Fibroblast of peridontal ligament (primary cell): ENCODE measurements at regions not wholly inside any gene's neighbourhood (a gene's known extent, or its start where the extent isn't known, plus 50 kb on each side); places are given as distances from the start of the nearest gene placed in this dataset.
"Not testable (repeated sequence)": the region's sequence is repeated elsewhere in the genome, so short reads cannot be mapped to it uniquely, and the experiment has no call there.

Experiments
- DNase-seq: peaks from one replicate; pipeline ENCODE4 v3.0.0-alpha.2; 2010; ENCODE audit errors: extremely low read depth

GRCh38 chr4:18777190-18777930 is 755.8 kb upstream of the LCORL start:
- no peak for DNase-seq

DNA sequence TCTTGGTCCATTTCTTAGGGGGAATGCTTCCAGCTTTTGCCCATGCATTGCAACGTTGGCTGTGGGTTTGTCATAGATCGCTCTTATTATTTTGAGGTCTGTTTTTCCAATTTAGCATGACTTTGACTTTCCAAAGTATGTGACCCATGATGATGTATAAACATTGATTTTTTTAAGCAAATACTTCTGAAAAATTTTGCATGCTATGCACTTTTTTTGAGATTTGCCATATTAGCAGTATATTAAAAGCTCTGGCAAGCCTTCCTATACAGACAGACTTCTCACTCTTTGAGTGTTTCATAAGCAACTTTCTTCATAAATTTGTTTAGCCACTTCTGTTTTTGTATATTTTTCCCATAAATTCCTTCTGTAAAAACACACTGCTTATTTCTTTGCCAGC is 746.4 kb upstream of the LCORL start:
- no peak for DNase-seq

DNA sequence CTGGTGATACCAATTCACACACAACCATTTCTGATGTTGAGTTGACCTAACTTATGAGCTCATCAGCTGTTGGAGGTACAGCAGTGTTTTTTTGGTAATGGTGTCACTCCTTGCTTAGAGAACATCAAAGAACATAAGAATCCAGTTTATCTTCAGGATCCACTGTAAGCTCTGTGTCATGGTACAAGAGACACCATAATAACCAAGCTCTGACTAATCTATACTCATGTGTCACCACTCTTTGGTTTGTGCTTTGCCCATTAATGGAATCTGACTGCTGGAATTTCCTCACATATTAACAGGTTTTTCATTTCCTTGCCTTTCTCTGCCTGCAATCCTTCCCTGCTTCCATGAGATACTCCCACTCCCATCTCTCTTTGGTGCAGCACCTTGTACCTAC is 735.1 kb upstream of the LCORL start:
- no peak for DNase-seq

- DNase-seq, result no peak
Measured at GRCh38 chr4:18754180-18754579, 732.6 kb upstream of the LCORL start.

- no peak for DNase-seq
Measured at GRCh38 chr4:18751083-18751482, 729.5 kb upstream of the LCORL start.

DNA sequence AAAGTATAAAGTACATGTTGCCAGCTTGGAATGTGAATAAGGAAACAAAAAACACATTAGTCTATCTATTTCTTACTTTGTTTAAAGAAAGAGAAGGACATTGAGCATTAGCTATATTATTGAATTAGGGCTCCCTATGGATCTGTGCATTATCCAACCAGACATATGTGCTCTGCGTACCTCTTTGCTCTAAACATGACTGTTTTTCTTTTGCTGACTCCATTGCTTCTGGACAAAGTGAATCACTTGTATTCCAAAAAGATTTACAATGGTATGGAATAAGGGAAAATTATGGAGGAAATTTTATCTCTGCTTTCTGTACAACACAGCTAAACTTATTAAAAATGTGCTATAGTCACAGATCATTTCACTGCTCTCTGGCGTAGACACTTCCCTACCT is 727.8 kb upstream of the LCORL start:
- DNase-seq, result no peak

- no peak for DNase-seq
Measured at GRCh38 chr4:18736551-18736950, 715.0 kb upstream of the LCORL start.

DNA sequence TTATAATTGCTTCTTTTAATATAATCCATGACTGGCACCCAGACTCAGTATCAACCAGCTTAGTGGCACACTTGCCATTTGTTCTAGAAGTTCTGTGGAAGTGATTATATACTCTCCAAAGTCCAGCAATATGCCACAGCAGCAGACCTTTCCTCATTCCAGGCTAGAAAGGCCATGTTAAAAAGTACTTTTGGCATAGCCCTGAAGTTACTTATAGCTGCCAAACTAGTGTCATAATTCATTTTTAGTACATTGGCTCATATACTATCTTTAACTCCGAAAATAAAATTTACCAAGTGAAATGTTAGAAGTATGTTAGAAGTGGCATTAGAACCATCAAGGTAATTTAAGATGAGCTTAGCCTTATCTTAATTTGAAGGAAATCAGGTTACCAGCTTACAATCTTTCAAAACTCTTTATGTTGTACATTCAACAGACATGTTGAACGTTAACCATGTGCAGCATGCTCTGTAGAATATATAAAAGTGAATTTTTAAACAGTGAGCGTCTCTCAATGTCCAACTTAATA is 714.2 kb upstream of the LCORL start:
- no peak for DNase-seq

DNA sequence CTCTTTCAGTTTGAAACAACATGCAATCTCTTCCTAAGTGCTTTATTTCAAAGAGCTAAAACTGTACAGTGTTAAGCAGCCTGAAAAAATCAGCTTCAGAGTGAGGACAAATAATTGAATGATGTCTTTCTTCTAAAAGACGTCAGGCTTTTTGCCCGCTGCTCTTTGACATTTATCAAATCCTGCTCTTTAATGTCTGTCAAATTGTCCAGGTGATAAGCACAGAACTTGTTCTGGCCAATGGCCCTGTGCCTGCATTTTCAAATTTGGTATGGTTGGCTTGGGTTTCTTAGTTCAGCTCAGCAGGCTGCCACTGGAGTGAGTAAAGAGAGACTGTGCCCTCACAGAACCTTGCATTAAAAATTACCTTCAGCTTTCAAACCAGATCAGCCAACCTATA is 712.9 kb upstream of the LCORL start:
- DNase-seq, result no peak

DNA sequence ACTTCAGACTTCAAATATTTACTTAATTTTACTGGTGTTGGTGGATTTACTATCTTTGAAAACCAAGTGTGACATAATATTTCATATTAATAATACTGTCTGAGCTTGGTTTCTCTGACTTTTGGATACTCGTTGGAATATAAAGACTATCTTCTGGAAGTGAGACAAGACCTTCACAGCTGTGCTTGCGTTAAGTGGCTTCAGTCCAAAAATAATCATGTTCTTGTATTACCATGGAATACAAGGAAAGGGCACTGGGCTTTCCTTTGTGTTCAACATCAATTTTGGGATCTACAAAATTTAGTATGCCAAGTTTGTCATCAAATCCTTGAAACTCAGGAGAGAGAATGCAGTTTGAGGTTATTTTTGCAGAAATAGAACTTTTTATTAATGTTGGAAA is 712.4 kb upstream of the LCORL start:
- DNase-seq, result no peak

DNA sequence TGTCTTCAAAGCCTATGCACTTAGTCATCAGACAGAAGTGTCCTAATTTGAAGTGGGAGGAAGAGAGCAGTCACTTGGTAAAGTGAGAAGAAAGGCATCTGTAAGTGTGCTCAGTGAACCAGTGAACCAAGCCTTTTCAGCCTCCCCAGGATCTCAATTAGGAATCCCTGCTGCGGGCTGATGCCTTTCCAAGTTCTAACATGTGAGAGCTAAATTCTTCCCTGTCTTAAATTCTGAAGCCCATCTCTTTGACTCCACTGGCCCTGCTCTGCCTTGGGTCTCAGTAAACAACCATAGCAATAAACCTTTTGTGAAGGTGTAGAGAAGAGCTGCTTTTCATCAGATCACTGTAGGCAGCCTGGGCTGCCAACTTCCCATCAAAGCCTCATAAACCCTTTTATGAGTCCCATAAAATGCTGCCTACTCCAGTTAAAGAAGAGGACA is 701.2 kb upstream of the LCORL start:
- no peak for DNase-seq

GRCh38 chr4:18698119-18698883 is 676.7 kb upstream of the LCORL start:
- DNase-seq, result no peak

DNA sequence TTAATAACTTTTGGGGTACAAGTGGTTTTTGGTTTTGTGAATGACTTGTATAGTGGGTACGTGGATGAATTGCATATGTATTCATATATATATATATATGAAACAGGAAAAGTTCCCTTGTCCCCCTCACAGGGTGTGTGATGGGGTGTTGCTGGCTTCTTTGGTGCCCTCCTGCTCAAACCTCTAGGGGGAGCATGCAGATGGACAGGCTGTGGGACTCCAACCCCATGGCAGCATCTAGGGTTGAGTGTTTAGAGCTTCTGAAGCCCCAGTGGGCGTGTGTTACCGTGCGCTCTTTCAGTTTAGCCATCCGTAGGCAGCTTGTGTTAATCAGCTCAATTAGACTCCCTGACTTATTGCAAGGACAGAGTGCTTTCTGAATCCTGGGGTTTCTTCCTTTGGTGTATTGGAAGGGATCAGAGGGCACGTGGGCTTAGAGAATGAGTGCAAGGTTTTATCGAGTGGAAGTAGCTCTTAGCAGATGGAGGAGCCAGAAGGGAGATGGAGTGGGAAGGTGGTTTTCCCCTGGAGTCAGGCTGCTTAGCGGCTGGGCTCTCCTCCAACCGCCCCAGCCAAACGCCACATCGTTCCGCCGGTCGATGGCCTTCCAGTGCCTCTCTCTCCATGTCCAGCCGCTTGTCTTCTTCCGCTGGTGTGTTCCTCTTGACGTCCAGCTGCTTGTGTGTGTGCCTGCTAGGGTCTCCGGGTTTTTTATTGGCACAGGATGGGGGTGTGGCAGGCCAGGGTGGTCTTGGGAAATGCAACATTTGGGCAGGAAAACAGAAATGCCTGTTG is 674.4 kb upstream of the LCORL start:
- no peak for DNase-seq

DNA sequence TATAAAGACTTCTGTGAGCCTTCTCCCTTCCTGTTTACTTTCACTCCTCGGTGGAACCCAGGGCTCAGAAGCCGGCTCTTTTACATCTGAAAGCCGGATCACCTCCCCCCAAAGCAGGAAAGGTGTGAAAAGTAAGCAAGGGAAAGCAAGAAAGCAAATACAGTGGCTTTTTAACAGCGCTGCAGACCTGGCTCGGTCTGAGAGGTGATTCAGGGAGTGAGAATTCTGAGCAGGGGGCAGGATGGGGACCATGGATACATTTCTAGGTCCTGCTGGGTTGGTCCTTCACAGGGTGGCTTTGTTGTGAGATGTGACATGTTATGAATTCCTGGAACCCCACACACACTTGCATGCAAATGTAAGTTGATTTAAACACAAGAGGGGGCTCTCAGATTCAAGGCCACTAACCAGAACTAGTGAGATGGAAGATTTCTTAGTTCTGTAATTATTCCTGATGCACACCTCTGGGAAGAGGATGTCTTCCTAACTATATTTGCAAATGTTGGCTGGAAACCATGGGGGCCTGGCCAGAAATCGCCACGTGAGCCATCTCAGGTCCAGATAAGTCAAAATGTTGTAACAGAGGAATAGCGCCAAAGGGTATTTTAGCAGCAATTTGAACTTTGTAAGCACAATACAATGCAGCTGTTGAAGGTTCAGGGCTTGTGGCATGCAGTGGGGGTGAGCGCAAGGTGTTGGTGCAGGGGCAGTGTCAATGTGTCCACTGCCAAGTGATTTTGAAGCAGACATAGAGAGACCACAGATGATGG is 670.1 kb upstream of the LCORL start:
- DNase-seq, result no peak

DNA sequence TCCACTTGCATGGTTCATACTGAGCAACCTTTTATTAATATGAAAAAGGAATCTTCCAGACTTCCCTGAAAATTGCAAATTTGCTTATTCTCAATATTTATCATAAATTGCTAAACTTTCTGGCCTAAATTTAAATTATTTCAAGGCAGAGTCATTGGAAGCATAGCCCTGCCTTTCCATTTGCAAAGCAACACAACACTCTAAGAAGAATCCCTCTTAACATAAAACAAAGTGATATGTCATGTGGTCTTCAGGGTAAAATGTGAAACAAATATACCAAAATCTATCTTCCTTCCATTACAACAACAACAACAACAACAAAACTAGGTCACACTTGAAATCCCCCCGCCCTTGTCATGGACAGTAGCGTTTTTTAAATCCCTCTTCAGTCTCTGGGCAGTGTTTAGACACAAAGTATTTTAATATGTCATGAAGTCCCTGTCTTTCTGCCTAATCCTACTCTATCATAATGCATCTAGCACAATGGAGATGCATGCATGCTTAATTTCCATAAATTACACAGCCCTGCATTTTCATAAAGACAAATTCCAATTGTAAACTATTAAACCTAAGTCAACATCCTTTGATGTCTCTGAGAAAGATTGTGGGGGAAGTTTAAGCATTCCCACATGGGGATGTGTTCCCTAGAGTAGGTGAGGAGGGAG is 668.9 kb upstream of the LCORL start:
- DNase-seq, result no peak

DNA sequence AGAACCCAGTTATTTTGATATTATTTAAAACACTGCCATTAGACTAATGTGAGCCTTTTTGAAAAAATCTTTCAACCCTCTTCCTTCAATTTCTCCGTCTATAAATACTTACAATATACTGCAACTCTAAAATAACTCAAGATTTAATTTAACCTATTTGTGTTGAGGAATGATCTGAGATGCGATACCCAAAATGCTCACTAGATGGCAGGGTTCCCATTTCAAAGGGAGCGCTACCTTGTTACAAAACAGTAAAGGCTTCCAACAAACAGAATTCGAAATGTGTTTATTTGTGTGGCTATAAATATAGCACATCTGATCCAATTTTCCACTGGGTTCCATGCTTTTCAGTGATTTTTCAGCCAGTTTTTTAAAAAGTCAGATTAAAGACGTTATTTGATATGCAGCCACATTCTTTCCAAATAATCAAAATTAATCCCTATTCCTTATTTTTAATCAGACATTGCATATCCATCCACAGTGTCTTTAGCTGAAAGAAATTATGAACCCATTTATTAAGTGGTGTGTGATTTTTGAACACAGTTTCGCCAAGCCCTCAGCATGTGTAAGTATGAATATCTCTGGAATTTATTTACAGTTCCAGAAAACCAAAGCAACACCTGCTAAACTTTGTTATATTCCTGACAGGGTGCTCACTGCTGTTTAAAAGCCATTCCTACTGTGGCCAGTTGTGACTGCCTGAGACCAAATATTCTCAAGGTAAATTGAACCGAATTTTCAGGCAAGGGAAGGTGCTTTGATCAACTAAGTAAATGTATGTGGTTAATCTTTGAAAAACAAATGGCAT is 668.0 kb upstream of the LCORL start:
- DNase-seq, result peak; percentile 84

DNA sequence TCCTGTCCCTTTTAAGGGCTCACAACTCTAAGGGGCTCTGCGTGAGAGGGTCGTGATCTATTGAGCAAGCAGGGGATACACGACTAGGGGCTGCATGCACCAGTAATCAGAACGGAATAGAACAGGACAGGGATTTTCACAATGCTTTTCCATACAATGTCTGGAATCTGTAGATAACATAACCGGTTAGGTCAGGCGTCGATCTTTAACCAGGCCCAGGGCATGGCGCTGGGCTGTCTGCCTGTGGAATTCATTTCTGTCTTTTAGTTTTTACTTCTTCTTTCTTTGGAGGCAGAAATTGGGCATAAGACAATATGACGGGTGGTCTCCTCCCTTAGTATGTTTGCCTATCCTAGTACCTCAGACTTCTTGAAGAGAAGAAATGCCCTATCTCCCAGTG is 666.8 kb upstream of the LCORL start:
- DNase-seq, result not testable (repeated sequence)

GRCh38 chr4:18686338-18687037 is 664.9 kb upstream of the LCORL start:
- DNase-seq, result no peak

DNA sequence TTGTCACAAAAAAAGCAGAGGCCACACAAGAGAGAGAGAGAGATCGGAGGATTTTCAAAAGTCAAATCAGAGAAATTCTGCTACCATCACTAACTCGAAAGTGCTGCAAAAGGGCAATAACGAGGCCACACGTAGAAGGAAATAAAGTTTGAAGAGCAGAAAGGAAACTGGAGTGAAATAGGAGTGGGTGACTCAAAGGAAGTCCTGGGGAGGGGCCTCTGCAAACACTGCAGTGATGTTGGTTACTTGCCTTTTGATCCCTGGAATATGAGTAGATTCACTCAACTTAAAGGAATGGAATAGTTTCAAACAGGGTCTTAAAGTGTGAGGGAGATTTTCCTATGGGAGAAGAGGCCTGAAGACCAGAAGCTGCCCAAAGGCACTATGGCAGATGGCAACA is 663.4 kb upstream of the LCORL start:
- DNase-seq, result no peak

DNA sequence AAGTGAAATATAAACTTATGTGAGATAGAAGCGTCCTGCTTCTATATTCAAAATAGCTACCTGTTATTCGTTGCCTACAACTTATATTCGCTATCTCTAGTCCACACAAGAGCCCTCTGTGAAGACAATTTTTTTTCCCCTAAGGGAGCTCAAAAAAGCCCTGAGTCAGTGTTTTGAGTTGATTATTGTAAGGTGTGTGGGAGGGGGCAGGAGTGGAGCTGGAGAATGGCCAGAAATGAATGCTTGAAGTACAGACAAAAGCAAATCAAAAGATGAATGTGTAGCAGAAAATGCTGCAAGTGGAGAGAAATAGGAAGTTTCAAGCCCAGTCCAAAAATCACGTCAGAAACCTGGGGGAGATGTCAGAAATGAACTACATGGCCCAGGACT is 655.0 kb upstream of the LCORL start:
- DNase-seq, result no peak
